Large intestine (tissue), 3 donors: ENCODE measurements at regions not wholly inside any gene's neighbourhood (a gene's known extent, or its start where the extent isn't known, plus 50 kb on each side); places are given as distances from the start of the nearest gene placed in this dataset.

Source experiments
- DNase-seq, 2 donors: peaks; one replicate each; pipeline versions ENCODE4 v3.0.0 to v3.0.0-alpha.2; 2013
- H3K27ac ChIP-seq: one replicate; pipeline ENCODE4 v1.5.1; 2013; ENCODE audit warnings: low read length
- H3K27me3 ChIP-seq: 2 replicates; pipeline ENCODE4 v1.6.1; 2013; ENCODE audit warnings: low read length; ENCODE audit not compliant: control insufficient read depth, insufficient read depth
- H3K36me3 ChIP-seq: 2 replicates; pipeline ENCODE4 v1.6.1; 2013; ENCODE audit warnings: low read length; ENCODE audit not compliant: control insufficient read depth, insufficient read depth
- H3K4me1 ChIP-seq: one replicate; pipeline ENCODE4 v1.6.1; 2013; ENCODE audit warnings: low read length; ENCODE audit not compliant: control insufficient read depth, insufficient read depth
- H3K4me3 ChIP-seq: one replicate; pipeline ENCODE4 v1.5.1; 2013; ENCODE audit warnings: low read length
- H3K9me3 ChIP-seq: one replicate; pipeline ENCODE4 v1.6.1; 2013; ENCODE audit warnings: mild to moderate bottlenecking, low read depth, low read length, moderate library complexity; ENCODE audit not compliant: control insufficient read depth
- WGBS: methylation state at CpG from one replicate; pipeline ENCODE4 v1.1.5; 2013; ENCODE audit warnings: low lambda C conversion rate; ENCODE audit not compliant: insufficient coverage; 5-methylcytosine and 5-hydroxymethylcytosine counted together

DNA sequence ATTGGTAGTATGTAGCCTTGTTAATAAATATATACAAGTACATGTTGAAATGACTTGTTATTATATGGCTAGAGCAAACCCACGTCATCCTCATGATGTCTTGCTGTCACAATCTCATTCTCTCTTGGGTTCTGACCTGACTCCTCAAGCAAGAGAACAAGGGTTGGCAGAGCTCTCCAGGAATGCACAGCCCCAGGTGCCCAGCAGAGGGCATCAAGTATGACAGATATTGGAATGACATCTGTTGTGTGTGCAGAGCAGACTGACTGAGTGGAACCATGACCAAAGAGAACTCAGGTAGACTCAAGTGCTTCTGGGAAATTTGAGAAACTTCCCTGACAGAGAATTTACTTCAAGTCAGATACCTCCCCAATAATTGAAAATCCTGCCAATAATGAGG, 90.6 kb downstream of the PAX1 start:
- Histone ChIP-seq H3K9me3 (no peaks in the 10 kb centered on the region), H3K4me3 (no peak overlapping the region), H3K27me3 (no peaks in the 10 kb centered on the region), H3K4me1 (no peaks in the 10 kb centered on the region), H3K27ac (no peak overlapping the region), H3K36me3 (no peaks in the 10 kb centered on the region)
- no peak for DNase-seq
- WGBS, result no CpG with 5 or more reads among the region's 1 CpG

DNA sequence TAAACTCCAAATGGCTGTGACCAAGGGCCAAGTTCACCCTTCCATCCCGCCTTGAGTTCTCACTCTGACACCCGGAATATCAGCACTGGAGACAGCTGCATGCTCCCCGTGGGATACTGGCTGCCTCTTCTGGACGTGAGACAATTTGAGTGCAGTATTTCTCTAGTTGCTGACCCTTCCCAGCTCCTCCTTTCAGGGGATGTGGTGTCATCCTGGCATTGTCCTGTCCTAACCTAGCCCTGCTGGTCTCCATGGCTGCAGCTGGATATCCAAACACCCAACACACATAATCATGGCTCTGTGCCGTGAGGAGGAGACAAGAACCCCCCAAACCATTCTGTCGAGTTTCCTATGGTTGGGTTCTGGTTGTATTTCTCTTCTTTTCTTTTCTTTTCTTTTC, 82.6 kb downstream of the PAX1 start:
- Histone ChIP-seq H3K4me1 (no peaks in the 10 kb centered on the region), H3K4me3 (no peak overlapping the region), H3K27me3 (no peaks in the 10 kb centered on the region), H3K27ac (no peak overlapping the region), H3K36me3 (no peaks in the 10 kb centered on the region), H3K9me3 (no peaks in the 10 kb centered on the region)
- no CpG with 5 or more reads among the region's 6 CpGs for WGBS
- no peak for DNase-seq

DNA sequence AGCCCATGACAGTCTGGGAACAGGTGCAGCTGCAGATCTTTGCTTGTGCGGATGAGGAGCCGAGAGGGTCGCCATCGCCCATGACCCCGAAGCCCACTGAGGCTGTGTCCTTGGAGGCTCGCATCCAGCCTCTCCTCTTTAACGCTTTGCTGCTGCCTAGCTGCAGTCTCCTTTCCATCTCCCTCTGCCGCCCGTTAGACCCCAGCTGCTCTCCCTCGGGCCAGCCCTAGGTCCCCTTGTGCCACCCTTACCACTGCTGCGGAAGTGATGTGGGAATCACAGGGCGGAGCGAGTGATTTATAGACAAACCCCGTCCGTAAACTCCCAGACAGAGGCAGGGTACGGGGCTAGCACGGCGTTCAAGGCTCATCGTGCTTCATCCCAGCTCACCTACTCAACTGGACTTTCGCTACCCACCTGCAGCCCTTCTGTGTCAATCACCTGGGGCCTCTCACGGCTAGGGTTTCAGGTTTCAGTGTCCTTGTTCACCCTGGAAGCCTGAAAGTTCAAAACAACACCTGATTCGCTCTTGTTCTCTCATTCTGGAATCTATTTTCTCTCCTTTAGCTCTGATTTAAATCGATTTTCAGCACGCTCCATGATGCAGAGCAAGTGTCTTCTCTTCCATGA, 76.1 kb downstream of the PAX1 start:
- WGBS, result 62% methylated on average over 3 of the region's 24 CpGs
- Histone ChIP-seq H3K4me3 (no peak overlapping the region), H3K4me1 (no peaks in the 10 kb centered on the region), H3K27me3 (no peaks in the 10 kb centered on the region), H3K27ac (no peak overlapping the region), H3K36me3 (no peaks in the 10 kb centered on the region), H3K9me3 (no peaks in the 10 kb centered on the region)
- no peak for DNase-seq

DNA sequence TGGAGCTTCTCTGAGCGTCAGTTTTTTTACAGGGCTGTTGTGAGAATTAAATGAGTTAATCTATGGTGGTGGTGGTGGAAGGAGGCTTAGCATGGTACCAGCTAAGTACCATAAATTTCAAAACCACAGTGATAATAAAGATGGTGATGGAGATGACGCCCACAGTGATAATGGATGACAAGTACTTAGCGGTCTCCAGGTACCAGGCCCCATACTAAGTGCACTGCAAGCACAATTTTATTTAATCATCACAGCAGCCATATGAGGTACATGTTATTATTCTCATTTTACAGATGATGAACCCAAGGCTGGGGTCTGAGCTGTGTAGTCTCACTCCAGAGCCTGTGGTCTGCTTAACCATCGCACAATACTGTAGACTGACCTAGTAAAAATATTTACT, 75.1 kb downstream of the PAX1 start:
- Histone ChIP-seq H3K27me3 (no peaks in the 10 kb centered on the region), H3K4me1 (no peaks in the 10 kb centered on the region), H3K9me3 (no peaks in the 10 kb centered on the region), H3K36me3 (no peaks in the 10 kb centered on the region), H3K27ac (no peak overlapping the region), H3K4me3 (no peak overlapping the region)
- WGBS, result no CpG with 5 or more reads among the region's 4 CpGs
- no peak for DNase-seq
